Astrocyte (in vitro differentiated cells and primary cell): ENCODE measurements at regions not wholly inside any gene's neighbourhood (a gene's known extent, or its start where the extent isn't known, plus 50 kb on each side); places are given as distances from the start of the nearest gene placed in this dataset.
A peak's percentile ranks its signal among the peaks of the same experiment; 100 is the strongest.
"Not testable (repeated sequence)": the region's sequence is repeated elsewhere in the genome, so short reads cannot be mapped to it uniquely, and the experiment has no call there.

Experiments
- DNase-seq: peaks from one replicate; pipeline ENCODE4 v3.0.0-alpha.2; 2010; ENCODE audit warnings: low read depth
- FAIRE-seq: peaks from 2 replicates; lab custom pipeline; 2011; peaks lifted over from hg19 to GRCh38; lab: Jason Lieb, UNC
- H2AFZ ChIP-seq: 2 replicates; pipeline ENCODE4 v1.6.0; 2012; ENCODE audit warnings: low read depth, low read length, inconsistent platforms
- H3K27ac ChIP-seq: 2 replicates; pipeline ENCODE4 v1.5.1; 2011; ENCODE audit warnings: low read depth, low read length, inconsistent platforms
- H3K27me3 ChIP-seq: 2 replicates; pipeline ENCODE4 v1.6.0; 2011; ENCODE audit warnings: low read length, inconsistent platforms; ENCODE audit not compliant: insufficient read depth
- H3K36me3 ChIP-seq: 2 replicates; pipeline ENCODE4 v1.5.1; 2011; ENCODE audit warnings: low read length, inconsistent platforms; ENCODE audit not compliant: insufficient read depth
- H3K4me1 ChIP-seq: 2 replicates; pipeline ENCODE4 v1.5.1; 2011; ENCODE audit warnings: low read length, inconsistent platforms; ENCODE audit not compliant: insufficient read depth
- H3K4me2 ChIP-seq: 2 replicates; pipeline ENCODE4 v1.6.0; 2012; ENCODE audit warnings: low read length, inconsistent platforms
- H3K4me3 ChIP-seq: 2 replicates; pipeline ENCODE4 v1.5.1; 2011; ENCODE audit warnings: low read depth, mild to moderate bottlenecking, low read length, inconsistent platforms; ENCODE audit not compliant: insufficient read depth
- H3K79me2 ChIP-seq: 2 replicates; pipeline ENCODE4 v1.6.0; 2012; ENCODE audit warnings: mild to moderate bottlenecking, low read length, inconsistent platforms; ENCODE audit not compliant: insufficient read depth
- H3K9ac ChIP-seq: 2 replicates; pipeline ENCODE4 v1.6.0; 2012; ENCODE audit warnings: mild to moderate bottlenecking, low read length, inconsistent platforms
- H3K9me3 ChIP-seq: 2 replicates; pipeline ENCODE4 v1.5.1; 2012; ENCODE audit warnings: low read depth, mild to moderate bottlenecking, low read length, inconsistent platforms; ENCODE audit not compliant: insufficient read depth
- H4K20me1 ChIP-seq: 2 replicates; pipeline ENCODE4 v1.6.0; 2012; ENCODE audit warnings: low read length, inconsistent platforms; ENCODE audit not compliant: insufficient read depth
- H3K27ac Mint-ChIP-seq: one replicate; pipeline ENCODE4 v1.8.0; 2021; ENCODE audit warnings: mild to moderate bottlenecking, mixed read lengths; ENCODE audit not compliant: unreplicated experiment
- H3K27me3 Mint-ChIP-seq: one replicate; pipeline ENCODE4 v1.8.0; 2021; ENCODE audit warnings: low read depth, mixed read lengths; ENCODE audit not compliant: unreplicated experiment
- H3K36me3 Mint-ChIP-seq: one replicate; pipeline ENCODE4 v1.8.0; 2021; ENCODE audit warnings: low read depth, mixed read lengths; ENCODE audit not compliant: unreplicated experiment
- H3K4me1 Mint-ChIP-seq: one replicate; pipeline ENCODE4 v1.8.0; 2021; ENCODE audit warnings: low read depth, mixed read lengths; ENCODE audit not compliant: unreplicated experiment
- H3K4me3 Mint-ChIP-seq: one replicate; pipeline ENCODE4 v1.8.0; 2021; ENCODE audit warnings: mild to moderate bottlenecking, moderate library complexity, mixed read lengths; ENCODE audit not compliant: unreplicated experiment
- H3K9me3 Mint-ChIP-seq: one replicate; pipeline ENCODE4 v1.8.0; 2021; ENCODE audit warnings: mild to moderate bottlenecking, mixed read lengths; ENCODE audit not compliant: unreplicated experiment
- EZH2 ChIP-seq: IDR thresholded peaks from 2 replicates; pipeline ENCODE4 v1.6.1; 2012; ENCODE audit warnings: mild to moderate bottlenecking, low read length, inconsistent platforms; ENCODE audit not compliant: insufficient read depth
- TF ChIP-seq, protein P1 (sequence below): IDR thresholded peaks from 2 replicates; pipeline ENCODE4 v1.5.1; 2011; ENCODE audit warnings: low read depth, mild to moderate bottlenecking, inconsistent platforms, low read length, moderate library complexity; ENCODE audit not compliant: insufficient read depth

DNA sequence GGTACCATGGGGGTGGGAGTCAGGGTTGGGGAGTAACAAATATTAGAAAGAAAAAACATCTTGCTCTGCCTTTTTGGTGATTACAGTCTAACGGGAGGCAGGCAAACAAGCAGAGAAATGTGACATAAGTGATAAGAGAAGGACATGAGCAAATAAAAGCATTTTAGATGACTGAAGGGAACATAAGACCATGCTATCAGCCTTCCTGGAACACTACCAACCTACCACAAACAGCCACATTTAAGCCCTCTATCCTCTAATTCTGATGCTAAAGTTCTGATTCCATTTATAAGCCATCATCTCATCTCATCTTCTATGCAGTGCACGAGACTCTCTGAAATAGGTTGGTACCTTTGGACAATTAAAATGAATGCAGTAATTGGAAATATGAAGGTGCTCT is 243.4 kb upstream of the P2RY1 start:
- no peaks in the 10 kb centered on the region for H3K36me3 ChIP-seq
- Mint-ChIP-seq H3K27ac (no peak overlapping the region), H3K9me3 (no peaks in the 10 kb centered on the region), H3K27me3 (no peaks in the 10 kb centered on the region), H3K4me1 (peaks cover 7% of the 10 kb centered on the region), H3K36me3 (no peaks in the 10 kb centered on the region), H3K4me3 (no peak overlapping the region)
- no peak overlapping the region for H3K4me3 ChIP-seq
- TF ChIP-seq, protein P1, sequence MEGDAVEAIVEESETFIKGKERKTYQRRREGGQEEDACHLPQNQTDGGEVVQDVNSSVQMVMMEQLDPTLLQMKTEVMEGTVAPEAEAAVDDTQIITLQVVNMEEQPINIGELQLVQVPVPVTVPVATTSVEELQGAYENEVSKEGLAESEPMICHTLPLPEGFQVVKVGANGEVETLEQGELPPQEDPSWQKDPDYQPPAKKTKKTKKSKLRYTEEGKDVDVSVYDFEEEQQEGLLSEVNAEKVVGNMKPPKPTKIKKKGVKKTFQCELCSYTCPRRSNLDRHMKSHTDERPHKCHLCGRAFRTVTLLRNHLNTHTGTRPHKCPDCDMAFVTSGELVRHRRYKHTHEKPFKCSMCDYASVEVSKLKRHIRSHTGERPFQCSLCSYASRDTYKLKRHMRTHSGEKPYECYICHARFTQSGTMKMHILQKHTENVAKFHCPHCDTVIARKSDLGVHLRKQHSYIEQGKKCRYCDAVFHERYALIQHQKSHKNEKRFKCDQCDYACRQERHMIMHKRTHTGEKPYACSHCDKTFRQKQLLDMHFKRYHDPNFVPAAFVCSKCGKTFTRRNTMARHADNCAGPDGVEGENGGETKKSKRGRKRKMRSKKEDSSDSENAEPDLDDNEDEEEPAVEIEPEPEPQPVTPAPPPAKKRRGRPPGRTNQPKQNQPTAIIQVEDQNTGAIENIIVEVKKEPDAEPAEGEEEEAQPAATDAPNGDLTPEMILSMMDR: no peak
- no peak for TF ChIP-seq EZH2
- peaks cover 6% of the 10 kb centered on the region for H3K4me1 ChIP-seq
- FAIRE-seq (no peak), DNase-seq (no peak)
- no peak overlapping the region for H3K4me2 ChIP-seq
- H3K9ac ChIP-seq: no peak overlapping the region
- no peaks in the 10 kb centered on the region for H3K27me3 ChIP-seq
- H3K9me3 ChIP-seq: no peaks in the 10 kb centered on the region
- H3K79me2 ChIP-seq: no peaks in the 10 kb centered on the region
- no peak overlapping the region for H3K27ac ChIP-seq
- H4K20me1 ChIP-seq: no peaks in the 10 kb centered on the region
- no peak overlapping the region for H2AFZ ChIP-seq

DNA sequence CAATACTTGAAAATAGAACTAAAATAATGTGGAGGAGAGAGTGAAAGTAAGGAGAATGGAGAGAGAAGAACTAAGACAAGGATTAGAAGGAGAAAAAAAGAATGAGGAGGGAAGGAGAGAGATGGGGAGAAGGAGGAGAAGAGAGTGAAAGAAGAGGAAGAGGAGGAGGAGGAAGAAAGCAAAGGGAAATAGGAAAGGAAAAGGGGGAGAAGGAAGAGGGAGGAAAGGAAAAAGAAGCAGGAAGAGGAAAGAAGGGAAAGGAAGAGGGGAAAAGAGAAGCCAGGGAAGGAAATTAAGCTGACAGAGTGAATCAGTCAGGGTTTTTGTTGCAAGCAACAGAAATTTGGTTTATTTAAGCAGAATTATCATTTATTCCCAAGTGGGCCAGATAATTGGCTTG is 241.7 kb upstream of the P2RY1 start:
- no peaks in the 10 kb centered on the region for H3K36me3 ChIP-seq
- H3K79me2 ChIP-seq: no peaks in the 10 kb centered on the region
- no peak overlapping the region for H3K4me3 ChIP-seq
- H3K4me3 Mint-ChIP-seq: no peak overlapping the region
- H3K4me1 Mint-ChIP-seq: peaks cover 10% of the 10 kb centered on the region
- no peaks in the 10 kb centered on the region for H3K27me3 ChIP-seq
- no peaks in the 10 kb centered on the region for H3K27me3 Mint-ChIP-seq
- no peak overlapping the region for H2AFZ ChIP-seq
- peaks cover 10% of the 10 kb centered on the region for H3K4me1 ChIP-seq
- H4K20me1 ChIP-seq: no peaks in the 10 kb centered on the region
- H3K9me3 Mint-ChIP-seq: peaks cover 2% of the 10 kb centered on the region
- DNase-seq (no peak), FAIRE-seq (no peak)
- H3K36me3 Mint-ChIP-seq: no peaks in the 10 kb centered on the region
- no peak overlapping the region for H3K27ac ChIP-seq
- H3K9me3 ChIP-seq: no peaks in the 10 kb centered on the region
- H3K27ac Mint-ChIP-seq: no peak overlapping the region
- no peak overlapping the region for H3K9ac ChIP-seq
- H3K4me2 ChIP-seq: no peak overlapping the region
- TF ChIP-seq, protein P1: no peak
- no peak for TF ChIP-seq EZH2

DNA sequence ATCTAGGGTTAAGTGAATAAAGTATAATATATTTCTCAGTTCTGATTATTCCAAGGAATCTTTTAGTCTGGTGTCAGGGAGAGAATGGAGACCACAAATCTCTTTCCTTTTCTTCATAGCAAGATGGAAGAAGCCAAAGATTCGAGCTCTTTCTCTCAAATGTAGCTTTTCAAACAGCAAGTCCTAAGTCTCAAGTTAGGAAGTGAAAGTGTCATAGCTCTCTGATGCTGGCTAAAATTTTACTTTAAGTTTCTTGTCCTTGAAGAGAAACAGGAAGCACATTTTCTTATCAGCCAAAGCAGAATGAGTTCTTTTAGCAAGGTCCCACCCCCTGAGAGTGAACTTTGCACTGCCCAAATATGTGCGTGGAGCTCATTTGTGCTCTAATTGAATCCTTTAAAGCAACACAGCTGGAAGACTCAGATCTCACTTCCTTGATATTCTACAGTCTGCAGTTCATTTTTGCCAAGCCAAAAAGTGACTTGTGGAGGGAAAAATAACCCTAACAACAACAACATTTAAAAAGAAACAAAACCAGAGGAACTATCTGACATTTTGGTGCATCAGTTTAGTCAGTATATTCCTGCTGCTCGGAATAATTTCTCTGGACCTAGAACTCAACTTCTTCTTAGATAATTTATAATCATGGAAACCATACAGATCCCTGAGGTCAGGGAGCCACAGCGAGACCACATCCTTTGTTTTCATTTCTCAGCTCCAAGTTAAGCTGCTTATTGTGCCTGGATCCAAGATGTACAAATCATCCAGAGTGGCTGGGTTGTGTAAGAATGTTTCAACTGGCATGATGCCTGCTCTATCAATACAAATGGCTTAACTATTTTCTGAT is 238.7 kb upstream of the P2RY1 start:
- TF ChIP-seq, protein P1: no peak
- no peak for TF ChIP-seq EZH2
- no peaks in the 10 kb centered on the region for H3K79me2 ChIP-seq
- DNase-seq (peak; percentile 89), FAIRE-seq (no peak)
- H4K20me1 ChIP-seq: no peaks in the 10 kb centered on the region
- peaks cover 2% of the 10 kb centered on the region for H3K9me3 Mint-ChIP-seq
- no peaks in the 10 kb centered on the region for H3K27me3 Mint-ChIP-seq
- no peak overlapping the region for H3K4me3 Mint-ChIP-seq
- H3K27ac Mint-ChIP-seq: no peak overlapping the region
- no peaks in the 10 kb centered on the region for H3K9me3 ChIP-seq
- H3K4me3 ChIP-seq: no peak overlapping the region
- no peaks in the 10 kb centered on the region for H3K36me3 ChIP-seq
- no peaks in the 10 kb centered on the region for H3K36me3 Mint-ChIP-seq
- H3K4me2 ChIP-seq: peak overlapping the region; percentile 80
- H3K4me1 ChIP-seq: peaks cover 10% of the 10 kb centered on the region
- H3K4me1 Mint-ChIP-seq: peaks cover 10% of the 10 kb centered on the region
- no peak overlapping the region for H3K27ac ChIP-seq
- H3K9ac ChIP-seq: no peak overlapping the region
- H3K27me3 ChIP-seq: no peaks in the 10 kb centered on the region
- peak overlapping the region; percentile 42 for H2AFZ ChIP-seq

DNA sequence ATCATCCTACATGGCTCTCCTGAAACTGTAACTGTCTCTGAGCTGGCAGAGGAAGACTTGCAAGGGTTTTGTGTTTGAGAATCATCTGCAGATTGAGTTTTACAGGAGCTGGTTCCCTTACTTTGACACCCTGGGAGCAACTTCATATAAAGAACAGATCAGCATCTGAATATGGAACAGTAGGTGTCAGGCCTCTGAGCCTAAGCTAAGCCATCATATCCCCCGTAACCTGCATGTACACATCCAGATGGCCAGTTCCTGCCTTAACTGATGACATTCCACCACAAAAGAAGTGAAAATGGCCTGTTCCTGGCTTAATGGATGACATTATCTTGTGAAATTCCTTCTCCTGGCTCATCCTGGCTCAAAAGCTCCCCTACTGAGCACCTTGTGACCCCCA is 238.1 kb upstream of the P2RY1 start:
- not testable (repeated sequence) for H3K4me1 ChIP-seq, H3K27me3 ChIP-seq, H3K36me3 ChIP-seq, H3K9me3 ChIP-seq, H3K27me3 Mint-ChIP-seq, H3K4me1 Mint-ChIP-seq, H3K9me3 Mint-ChIP-seq, DNase-seq, H3K4me3 Mint-ChIP-seq, H3K9ac ChIP-seq, H2AFZ ChIP-seq, H3K27ac ChIP-seq, H4K20me1 ChIP-seq, H3K79me2 ChIP-seq, H3K36me3 Mint-ChIP-seq, H3K4me3 ChIP-seq, H3K27ac Mint-ChIP-seq, FAIRE-seq
- peak overlapping the region; percentile 80 for H3K4me2 ChIP-seq
